Neural crest cell (in vitro differentiated cells): ENCODE measurements at regions not wholly inside any gene's neighbourhood (a gene's known extent, or its start where the extent isn't known, plus 50 kb on each side); places are given as distances from the start of the nearest gene placed in this dataset.

Source experiments
- DNase-seq: peaks from one replicate; pipeline ENCODE4 v3.0.0; 2021; ENCODE audit warnings: low read depth, mixed read lengths, low spot score
- H3K27ac Mint-ChIP-seq: one replicate; pipeline ENCODE4 v1.8.0; 2021; ENCODE audit warnings: mild to moderate bottlenecking, mixed read lengths; ENCODE audit not compliant: unreplicated experiment
- H3K27me3 Mint-ChIP-seq: 2 replicates; pipeline ENCODE4 v1.8.0; 2021; ENCODE audit warnings: low read depth, mild to moderate bottlenecking, mixed read lengths
- H3K36me3 Mint-ChIP-seq: 2 replicates; pipeline ENCODE4 v1.8.0; 2021; ENCODE audit warnings: low read depth, mild to moderate bottlenecking, mixed read lengths
- H3K4me1 Mint-ChIP-seq: 2 replicates; pipeline ENCODE4 v1.8.0; 2021; ENCODE audit warnings: mixed read lengths
- H3K4me3 Mint-ChIP-seq: one replicate; pipeline ENCODE4 v1.8.0; 2021; ENCODE audit warnings: mild to moderate bottlenecking, mixed read lengths
- H3K9me3 Mint-ChIP-seq: 2 replicates; pipeline ENCODE4 v1.8.0; 2021; ENCODE audit warnings: mixed read lengths
- TF ChIP-seq, protein P1 (sequence below): fragments of 200-600 bp; sonication (generic); conservative IDR thresholded peaks from 2 replicates; pipeline ENCODE4 v1.5.0; 2021; ENCODE audit warnings: antibody characterized with exemption, mild to moderate bottlenecking

DNA sequence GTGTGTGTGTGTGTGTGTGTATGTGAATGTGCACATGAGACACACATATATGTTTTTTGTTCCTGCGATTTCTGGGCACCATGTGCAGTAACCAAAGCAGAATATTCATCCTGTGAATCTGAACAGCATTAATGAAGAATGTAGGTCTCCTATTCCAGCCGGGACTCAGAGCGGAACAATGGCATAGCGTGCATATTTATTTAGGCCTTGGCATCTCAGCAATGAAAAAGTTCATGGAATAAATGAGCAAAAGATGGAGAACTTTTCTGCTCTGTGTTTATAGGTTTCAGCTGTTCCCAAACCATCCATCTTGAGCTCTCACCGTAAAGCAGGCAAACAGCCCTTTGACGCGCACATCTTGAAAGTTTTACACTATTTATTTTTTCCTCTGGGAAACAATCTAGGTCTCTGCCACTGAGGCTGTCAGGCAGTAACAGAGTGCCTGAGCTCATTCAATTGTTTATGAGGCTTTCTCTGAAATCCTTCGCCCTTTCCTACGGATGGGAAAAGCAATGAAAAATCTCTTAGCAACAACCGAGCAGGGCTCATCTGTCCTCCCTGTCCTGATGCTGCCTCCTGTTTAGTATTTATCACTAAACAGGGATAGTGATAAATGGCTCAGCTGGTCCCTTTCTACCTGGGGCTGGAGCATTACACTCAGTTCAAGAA, 65.9 kb upstream of the KCNK12 start:
- Mint-ChIP-seq H3K4me3 (no peak overlapping the region), H3K27me3 (no peaks in the 10 kb centered on the region), H3K4me1 (peaks cover 11% of the 10 kb centered on the region), H3K27ac (no peak overlapping the region), H3K36me3 (no peaks in the 10 kb centered on the region), H3K9me3 (no peaks in the 10 kb centered on the region)
- no peak for DNase-seq
- TF ChIP-seq, protein P1, sequence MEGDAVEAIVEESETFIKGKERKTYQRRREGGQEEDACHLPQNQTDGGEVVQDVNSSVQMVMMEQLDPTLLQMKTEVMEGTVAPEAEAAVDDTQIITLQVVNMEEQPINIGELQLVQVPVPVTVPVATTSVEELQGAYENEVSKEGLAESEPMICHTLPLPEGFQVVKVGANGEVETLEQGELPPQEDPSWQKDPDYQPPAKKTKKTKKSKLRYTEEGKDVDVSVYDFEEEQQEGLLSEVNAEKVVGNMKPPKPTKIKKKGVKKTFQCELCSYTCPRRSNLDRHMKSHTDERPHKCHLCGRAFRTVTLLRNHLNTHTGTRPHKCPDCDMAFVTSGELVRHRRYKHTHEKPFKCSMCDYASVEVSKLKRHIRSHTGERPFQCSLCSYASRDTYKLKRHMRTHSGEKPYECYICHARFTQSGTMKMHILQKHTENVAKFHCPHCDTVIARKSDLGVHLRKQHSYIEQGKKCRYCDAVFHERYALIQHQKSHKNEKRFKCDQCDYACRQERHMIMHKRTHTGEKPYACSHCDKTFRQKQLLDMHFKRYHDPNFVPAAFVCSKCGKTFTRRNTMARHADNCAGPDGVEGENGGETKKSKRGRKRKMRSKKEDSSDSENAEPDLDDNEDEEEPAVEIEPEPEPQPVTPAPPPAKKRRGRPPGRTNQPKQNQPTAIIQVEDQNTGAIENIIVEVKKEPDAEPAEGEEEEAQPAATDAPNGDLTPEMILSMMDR, result no peak

DNA sequence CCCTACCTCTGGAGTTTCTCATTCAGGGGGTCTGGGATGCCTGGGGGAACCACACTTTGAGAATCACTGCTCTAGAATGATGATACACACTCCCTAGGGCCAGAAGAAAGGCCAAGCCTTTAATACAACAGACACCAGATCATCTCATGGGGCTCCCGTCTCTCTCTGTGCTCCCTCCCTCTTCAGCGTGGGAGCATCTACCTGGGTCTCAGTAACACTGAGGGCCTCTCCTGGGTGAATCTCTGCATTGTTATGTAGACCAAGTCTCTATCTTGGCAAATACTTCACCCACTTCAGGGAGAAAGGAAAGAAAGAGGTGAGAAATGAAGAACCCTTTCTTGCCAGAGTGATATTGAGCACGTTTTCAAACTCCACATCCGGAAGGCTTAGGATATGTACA, 65.4 kb upstream of the KCNK12 start:
- no peak overlapping the region for H3K4me3 Mint-ChIP-seq
- H3K27me3 Mint-ChIP-seq, result no peaks in the 10 kb centered on the region
- H3K27ac Mint-ChIP-seq, result no peak overlapping the region
- H3K9me3 Mint-ChIP-seq, result no peaks in the 10 kb centered on the region
- TF ChIP-seq, protein P1, result no peak
- DNase-seq, result no peak
- H3K36me3 Mint-ChIP-seq, result no peaks in the 10 kb centered on the region
- peaks cover 11% of the 10 kb centered on the region for H3K4me1 Mint-ChIP-seq

DNA sequence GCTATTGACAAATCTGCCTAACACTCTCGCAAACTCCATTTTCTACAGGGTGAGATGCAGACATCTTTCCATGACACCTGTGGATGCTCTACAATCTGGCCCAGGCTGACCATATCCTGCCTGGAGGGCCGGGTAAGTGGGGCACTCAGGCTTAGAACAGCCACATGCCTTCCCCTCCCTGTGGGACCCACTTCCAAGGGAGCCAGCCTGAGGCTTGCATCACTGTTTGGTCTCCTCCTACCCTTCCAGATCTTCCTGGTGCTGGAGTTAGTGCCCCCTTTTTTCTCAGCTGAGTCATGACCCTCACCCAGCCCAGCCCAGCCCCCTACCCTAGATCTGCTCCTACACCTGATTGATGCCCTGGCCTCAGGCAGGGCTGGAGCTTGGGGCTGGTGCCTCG, 62.0 kb upstream of the KCNK12 start:
- H3K4me3 Mint-ChIP-seq, result no peak overlapping the region
- TF ChIP-seq, protein P1, result no peak
- DNase-seq, result no peak
- peak overlapping the region; percentile 24 for H3K27ac Mint-ChIP-seq
- peaks cover 2% of the 10 kb centered on the region for H3K27me3 Mint-ChIP-seq
- no peaks in the 10 kb centered on the region for H3K9me3 Mint-ChIP-seq
- peaks cover 11% of the 10 kb centered on the region for H3K4me1 Mint-ChIP-seq
- no peaks in the 10 kb centered on the region for H3K36me3 Mint-ChIP-seq

DNA sequence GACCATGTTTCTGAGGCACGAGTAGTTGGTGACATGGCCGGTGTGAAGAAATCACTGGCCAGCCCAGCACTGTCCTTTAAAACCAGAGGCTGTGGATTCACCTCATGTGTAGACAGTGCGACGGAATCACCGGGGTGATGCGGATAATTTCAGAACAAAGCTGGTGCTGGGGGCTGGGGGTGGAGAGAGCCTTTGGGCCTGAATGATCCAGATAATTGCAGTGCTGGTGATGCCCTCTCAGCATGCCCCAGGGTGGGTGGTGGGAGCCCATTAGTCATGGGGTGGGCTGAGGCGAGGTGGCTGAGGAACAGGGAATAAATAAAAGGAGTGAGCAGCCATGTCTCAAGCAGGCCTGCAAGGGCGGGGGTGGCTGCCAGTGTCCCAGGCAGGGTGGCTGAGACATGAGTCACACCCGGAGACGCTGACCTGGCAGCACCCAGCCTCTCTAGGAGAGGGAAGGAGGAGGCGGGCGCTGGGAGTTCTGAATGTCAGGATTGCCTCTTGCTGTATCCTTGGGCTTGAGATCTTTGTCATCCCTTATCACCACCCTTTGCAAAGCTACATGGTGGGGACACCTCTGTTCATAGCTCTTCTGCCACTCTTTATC, 61.1 kb upstream of the KCNK12 start:
- Mint-ChIP-seq H3K27me3 (peaks cover 2% of the 10 kb centered on the region), H3K27ac (peak overlapping the region; percentile 17), H3K4me3 (no peak overlapping the region), H3K9me3 (no peaks in the 10 kb centered on the region), H3K36me3 (no peaks in the 10 kb centered on the region), H3K4me1 (peaks cover 9% of the 10 kb centered on the region)
- TF ChIP-seq, protein P1, result no peak
- no peak for DNase-seq

DNA sequence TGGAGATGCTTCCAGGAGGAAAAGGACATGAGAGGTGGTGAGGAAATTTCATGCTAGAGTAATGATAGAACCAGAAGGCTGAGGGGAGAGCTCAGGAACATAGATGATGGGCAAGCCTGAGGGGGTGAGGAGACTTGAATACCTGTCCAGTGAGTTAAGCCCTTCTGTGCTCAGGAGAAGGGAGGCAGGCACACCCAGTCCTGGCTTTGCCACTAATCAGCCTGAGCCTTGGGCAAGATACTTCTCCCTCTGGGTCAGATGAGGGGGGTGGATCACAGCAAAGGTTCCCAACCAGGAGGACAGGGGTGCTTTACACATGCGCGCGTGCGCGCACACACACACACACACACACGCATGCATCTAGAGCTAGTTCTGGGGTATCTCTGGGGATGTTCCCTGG, 60.5 kb upstream of the KCNK12 start:
- no peaks in the 10 kb centered on the region for H3K36me3 Mint-ChIP-seq
- TF ChIP-seq, protein P1, result no peak
- H3K27ac Mint-ChIP-seq, result no peak overlapping the region
- H3K4me3 Mint-ChIP-seq, result no peak overlapping the region
- H3K4me1 Mint-ChIP-seq, result peaks cover 5% of the 10 kb centered on the region
- no peak for DNase-seq
- H3K9me3 Mint-ChIP-seq, result no peaks in the 10 kb centered on the region
- H3K27me3 Mint-ChIP-seq, result peaks cover 2% of the 10 kb centered on the region
